Breast epithelium (tissue), 3 donors: ENCODE measurements at regions not wholly inside any gene's neighbourhood (a gene's known extent, or its start where the extent isn't known, plus 50 kb on each side); places are given as distances from the start of the nearest gene placed in this dataset.

Experiments used
- CTCF ChIP-seq, 3 donors: fragments of 450-650 bp; IDR thresholded peaks; one replicate each; pipeline ENCODE4 v1.5.1; 2016 to 2017; ENCODE audit warnings: antibody characterized with exemption in 3 of 3, mild to moderate bottlenecking in 3 of 3, moderate library complexity in 3 of 3
- POLR2A ChIP-seq: fragments of 450-650 bp; IDR thresholded peaks from one replicate; pipeline ENCODE4 v1.6.1; 2016; ENCODE audit warnings: antibody characterized with exemption, mild to moderate bottlenecking, moderate library complexity
- POLR2AphosphoS5 ChIP-seq, 3 donors: sonication (generic); formaldehyde crosslinking; IDR thresholded peaks; one replicate each; pipeline ENCODE4 v1.6.1; 2017; ENCODE audit warnings: antibody characterized with exemption in 3 of 3

GRCh38 chr3:146881966-146882760, 277.0 kb upstream of the PLSCR5 start:
- TF ChIP-seq CTCF (IDR thresholded peaks at IDR 0.05) = no peak
- no peak for TF ChIP-seq POLR2AphosphoS5 (IDR thresholded peaks at IDR 0.05)
- no peak for TF ChIP-seq POLR2A
